Uterus (tissue), 2 donors: ENCODE measurements at regions not wholly inside any gene's neighbourhood (a gene's known extent, or its start where the extent isn't known, plus 50 kb on each side); places are given as distances from the start of the nearest gene placed in this dataset.

Source experiments
- POLR2A ChIP-seq, 2 donors: fragments of 450-650 bp; IDR thresholded peaks; one replicate each; pipeline ENCODE4 v1.6.1; 2016; ENCODE audit warnings: antibody characterized with exemption in 2 of 2, mild to moderate bottlenecking in 1 of 2, moderate library complexity in 1 of 2
- TF ChIP-seq, protein P1 (sequence below), 4 experiments: fragments of 200-600 bp in 2 of 4; fragments of 450-650 bp in 2 of 4; sonication (generic) in 2 of 4; IDR thresholded peaks; one replicate each; pipeline ENCODE4 v1.5.1; 2016 to 2019; ENCODE audit warnings: antibody characterized with exemption in 4 of 4, mild to moderate bottlenecking in 2 of 4, moderate library complexity in 1 of 4

DNA sequence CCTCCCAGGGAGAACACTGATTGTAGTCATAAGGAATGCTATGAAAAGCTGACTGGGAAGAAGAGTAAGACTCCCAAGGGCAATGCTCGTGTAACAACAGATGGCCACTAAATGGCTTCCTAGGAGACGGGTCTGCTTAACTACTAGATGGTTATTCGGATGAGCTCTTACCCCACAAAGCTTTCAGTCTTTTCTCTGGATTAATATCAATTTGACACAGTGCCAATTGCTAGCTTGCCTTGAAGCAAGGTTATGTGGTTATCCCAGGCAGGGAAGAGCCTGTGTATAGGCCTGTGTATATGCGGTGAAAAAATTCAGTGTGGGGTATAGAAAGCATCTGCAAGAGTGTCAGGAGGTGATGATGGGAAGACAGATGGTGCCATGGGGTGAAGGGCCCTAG, 86.4 kb upstream of the NOX3 start:
- TF ChIP-seq, protein P1, sequence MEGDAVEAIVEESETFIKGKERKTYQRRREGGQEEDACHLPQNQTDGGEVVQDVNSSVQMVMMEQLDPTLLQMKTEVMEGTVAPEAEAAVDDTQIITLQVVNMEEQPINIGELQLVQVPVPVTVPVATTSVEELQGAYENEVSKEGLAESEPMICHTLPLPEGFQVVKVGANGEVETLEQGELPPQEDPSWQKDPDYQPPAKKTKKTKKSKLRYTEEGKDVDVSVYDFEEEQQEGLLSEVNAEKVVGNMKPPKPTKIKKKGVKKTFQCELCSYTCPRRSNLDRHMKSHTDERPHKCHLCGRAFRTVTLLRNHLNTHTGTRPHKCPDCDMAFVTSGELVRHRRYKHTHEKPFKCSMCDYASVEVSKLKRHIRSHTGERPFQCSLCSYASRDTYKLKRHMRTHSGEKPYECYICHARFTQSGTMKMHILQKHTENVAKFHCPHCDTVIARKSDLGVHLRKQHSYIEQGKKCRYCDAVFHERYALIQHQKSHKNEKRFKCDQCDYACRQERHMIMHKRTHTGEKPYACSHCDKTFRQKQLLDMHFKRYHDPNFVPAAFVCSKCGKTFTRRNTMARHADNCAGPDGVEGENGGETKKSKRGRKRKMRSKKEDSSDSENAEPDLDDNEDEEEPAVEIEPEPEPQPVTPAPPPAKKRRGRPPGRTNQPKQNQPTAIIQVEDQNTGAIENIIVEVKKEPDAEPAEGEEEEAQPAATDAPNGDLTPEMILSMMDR (IDR thresholded peaks at IDR 0.05): no peak
- no peak for TF ChIP-seq POLR2A (IDR thresholded peaks at IDR 0.05)
